OCI-LY7 (cell line): ENCODE measurements at regions not wholly inside any gene's neighbourhood (a gene's known extent, or its start where the extent isn't known, plus 50 kb on each side); places are given as distances from the start of the nearest gene placed in this dataset.

Source experiments
- BruUV-seq: library from RNA; stranded (reverse); fragments of 400-500 nt; replicated peaks from 2 replicates; lab custom pipeline; 2021; lab: Mats Ljungman, UMichigan
- CTCF ChIA-PET: fragments of 300-600 bp; sonication (Branson Sonifier 250); formaldehyde crosslinking; loops from one replicate; lab custom pipeline; 2022; ENCODE audit warnings: antibody characterized with exemption; ENCODE audit not compliant: unreplicated experiment; lab: Charles Lee
- POLR2A ChIA-PET: fragments of 300-600 bp; sonication (Branson Sonifier 250); formaldehyde crosslinking; loops from one replicate; lab custom pipeline; 2022; ENCODE audit warnings: antibody characterized with exemption; lab: Charles Lee
- DNase-seq: peaks from one replicate; pipeline ENCODE4 v3.0.0-alpha.2; 2015; ENCODE audit warnings: low spot score
- H2AFZ ChIP-seq: fragments of 200-600 bp; sonication (generic), shearing (Covaris generic); 2 replicates; pipeline ENCODE4 v1.6.1; 2014; ENCODE audit warnings: mild to moderate bottlenecking, antibody characterized with exemption, low read length, moderate library complexity
- H3K27ac ChIP-seq: fragments of 200-600 bp; sonication (generic); 2 replicates; pipeline ENCODE4 v1.5.1; 2014; ENCODE audit warnings: mixed run types, low read depth, mild to moderate bottlenecking, moderate library complexity, low read length, inconsistent platforms; ENCODE audit not compliant: poor library complexity, severe bottlenecking
- H3K36me3 ChIP-seq: fragments of 200-600 bp; sonication (generic); 2 replicates; pipeline ENCODE4 v1.6.1; 2014; ENCODE audit warnings: mild to moderate bottlenecking, antibody characterized with exemption, low read length, moderate library complexity, mixed read lengths; ENCODE audit not compliant: insufficient read depth
- H3K4me1 ChIP-seq: fragments of 200-600 bp; sonication (generic); 2 replicates; pipeline ENCODE4 v1.5.1; 2014; ENCODE audit warnings: mild to moderate bottlenecking, low read length; ENCODE audit not compliant: insufficient read depth, poor library complexity, severe bottlenecking
- H3K4me2 ChIP-seq: fragments of 200-600 bp; sonication (generic); 2 replicates; pipeline ENCODE4 v1.6.1; 2014; ENCODE audit warnings: mild to moderate bottlenecking, low read length
- H3K4me3 ChIP-seq: fragments of 200-600 bp; sonication (generic); 2 replicates; pipeline ENCODE4 v1.5.1; 2014; ENCODE audit warnings: mild to moderate bottlenecking, low read depth, low read length; ENCODE audit not compliant: poor library complexity, severe bottlenecking
- H3K79me2 ChIP-seq: fragments of 200-600 bp; sonication (generic); 2 replicates; pipeline ENCODE4 v1.6.1; 2016; ENCODE audit warnings: low read depth, mild to moderate bottlenecking, low read length, moderate library complexity, mixed read lengths; ENCODE audit not compliant: insufficient read depth
- H3K9me2 ChIP-seq: fragments of 200-600 bp; sonication (generic); 2 replicates; pipeline ENCODE4 v1.6.1; 2016; ENCODE audit warnings: mild to moderate bottlenecking, low read length, mixed read lengths; ENCODE audit not compliant: insufficient read depth
- H3K9me3 ChIP-seq: fragments of 200-600 bp; sonication (generic); 2 replicates; pipeline ENCODE4 v1.6.1; 2014; ENCODE audit warnings: mild to moderate bottlenecking, mixed run types, low read length, mixed read lengths
- H4K20me1 ChIP-seq: fragments of 200-600 bp; sonication (generic); 2 replicates; pipeline ENCODE4 v1.6.1; 2014; ENCODE audit warnings: mild to moderate bottlenecking, antibody characterized with exemption, low read length, moderate library complexity, mixed read lengths; ENCODE audit not compliant: insufficient read depth
- CTCF ChIP-seq: fragments of 200-600 bp; sonication (generic); conservative IDR thresholded peaks from 2 replicates; pipeline ENCODE4 v1.5.1; 2014; ENCODE audit warnings: mild to moderate bottlenecking, antibody characterized with exemption, low read length, moderate library complexity, mixed read lengths
- EZH2phosphoT487 ChIP-seq: fragments of 200-600 bp; sonication (generic); IDR thresholded peaks from 2 replicates; pipeline ENCODE4 v1.6.1; 2018; ENCODE audit warnings: low read depth, borderline replicate concordance, mild to moderate bottlenecking, mixed run types, antibody characterized with exemption, low read length, moderate library complexity, mixed read lengths
- intact Hi-C: fragments of 100-400 bp; cut with micrococcal nuclease; formaldehyde crosslinking; loops from one replicate; pipeline ENCODE4 v1.10.0; 2022; ENCODE audit not compliant: unreplicated experiment

GRCh38 chr21:38885909-38886308 lies 80.2 kb downstream of the ETS2 start:
- Histone ChIP-seq H3K4me2 (no peak overlapping the region), H3K4me3 (no peak overlapping the region), H3K4me1 (no peaks in the 10 kb centered on the region), H3K79me2 (no peaks in the 10 kb centered on the region), H4K20me1 (no peaks in the 10 kb centered on the region), H3K36me3 (no peaks in the 10 kb centered on the region), H3K9me2 (no peaks in the 10 kb centered on the region), H3K27ac (no peak overlapping the region), H2AFZ (no peak overlapping the region), H3K9me3 (peaks cover 36% of the 10 kb centered on the region)
- ChIA-PET CTCF (no interaction called here), POLR2A (no interaction called here)
- BruUV-seq, result no TSS peak
- intact Hi-C loops, result no loop called here
- no peak for DNase-seq
- TF ChIP-seq EZH2phosphoT487 (no peak), CTCF (no peak)

DNA sequence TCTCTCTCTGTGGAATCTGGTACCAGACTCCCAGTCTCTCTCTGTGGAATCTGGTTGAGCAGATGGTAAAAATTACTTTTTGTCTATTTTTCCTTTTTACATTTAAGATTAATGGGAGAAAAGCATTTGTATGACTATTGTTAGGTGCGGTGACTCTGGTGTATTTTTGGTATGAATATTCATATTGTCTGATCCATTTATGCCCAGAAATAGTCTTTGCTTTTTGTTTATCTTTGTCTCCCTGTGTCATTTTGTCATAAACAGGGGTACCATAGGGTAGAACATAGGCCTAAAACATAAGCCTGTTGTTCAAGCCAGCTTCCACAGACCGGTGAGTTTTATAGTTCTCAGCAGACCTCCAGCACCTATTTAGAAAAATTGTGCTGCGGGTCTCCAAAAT lies 78.7 kb downstream of the ETS2 start:
- intact Hi-C loops, result no loop called here
- H3K4me1 ChIP-seq, result no peaks in the 10 kb centered on the region
- TF ChIP-seq CTCF (no peak), EZH2phosphoT487 (no peak)
- H3K9me2 ChIP-seq, result no peaks in the 10 kb centered on the region
- no peaks in the 10 kb centered on the region for H3K79me2 ChIP-seq
- H4K20me1 ChIP-seq, result no peaks in the 10 kb centered on the region
- no peak overlapping the region for H3K27ac ChIP-seq
- peaks cover 36% of the 10 kb centered on the region for H3K9me3 ChIP-seq
- H2AFZ ChIP-seq, result no peak overlapping the region
- no peak overlapping the region for H3K4me2 ChIP-seq
- ChIA-PET POLR2A (no interaction called here), CTCF (no interaction called here)
- no peak overlapping the region for H3K4me3 ChIP-seq
- DNase-seq, result no peak
- no peaks in the 10 kb centered on the region for H3K36me3 ChIP-seq
- no TSS peak for BruUV-seq

GRCh38 chr21:38883142-38883541 lies 77.4 kb downstream of the ETS2 start:
- H3K27ac ChIP-seq, result no peak overlapping the region
- peaks cover 27% of the 10 kb centered on the region for H3K9me3 ChIP-seq
- H4K20me1 ChIP-seq, result no peaks in the 10 kb centered on the region
- H3K4me2 ChIP-seq, result no peak overlapping the region
- no peaks in the 10 kb centered on the region for H3K4me1 ChIP-seq
- H3K4me3 ChIP-seq, result no peak overlapping the region
- POLR2A ChIA-PET, result interaction anchor here (0.7 to 1.3 kb wide), 3 partner anchors 51 to 1786 kb away, joined by 3 to 10 read pairs (median 5); no protein-coding TSS in a partner anchor
- no peak for DNase-seq
- BruUV-seq, result no TSS peak
- TF ChIP-seq EZH2phosphoT487 (no peak), CTCF (no peak)
- H3K79me2 ChIP-seq, result no peaks in the 10 kb centered on the region
- intact Hi-C loops, result no loop called here
- no peaks in the 10 kb centered on the region for H3K36me3 ChIP-seq
- CTCF ChIA-PET, result no interaction called here
- H3K9me2 ChIP-seq, result no peaks in the 10 kb centered on the region
- H2AFZ ChIP-seq, result no peak overlapping the region
